SKM-1 treated with dmso at 0.1 percent for 144 hours (cell line): ENCODE measurements at regions not wholly inside any gene's neighbourhood (a gene's known extent, or its start where the extent isn't known, plus 50 kb on each side); places are given as distances from the start of the nearest gene placed in this dataset.

Experiments used
- DNase-seq: peaks from one replicate; lab custom pipeline; 2025; ENCODE audit not compliant: unreplicated experiment; lab: John Stamatoyannopoulos, UW

DNA sequence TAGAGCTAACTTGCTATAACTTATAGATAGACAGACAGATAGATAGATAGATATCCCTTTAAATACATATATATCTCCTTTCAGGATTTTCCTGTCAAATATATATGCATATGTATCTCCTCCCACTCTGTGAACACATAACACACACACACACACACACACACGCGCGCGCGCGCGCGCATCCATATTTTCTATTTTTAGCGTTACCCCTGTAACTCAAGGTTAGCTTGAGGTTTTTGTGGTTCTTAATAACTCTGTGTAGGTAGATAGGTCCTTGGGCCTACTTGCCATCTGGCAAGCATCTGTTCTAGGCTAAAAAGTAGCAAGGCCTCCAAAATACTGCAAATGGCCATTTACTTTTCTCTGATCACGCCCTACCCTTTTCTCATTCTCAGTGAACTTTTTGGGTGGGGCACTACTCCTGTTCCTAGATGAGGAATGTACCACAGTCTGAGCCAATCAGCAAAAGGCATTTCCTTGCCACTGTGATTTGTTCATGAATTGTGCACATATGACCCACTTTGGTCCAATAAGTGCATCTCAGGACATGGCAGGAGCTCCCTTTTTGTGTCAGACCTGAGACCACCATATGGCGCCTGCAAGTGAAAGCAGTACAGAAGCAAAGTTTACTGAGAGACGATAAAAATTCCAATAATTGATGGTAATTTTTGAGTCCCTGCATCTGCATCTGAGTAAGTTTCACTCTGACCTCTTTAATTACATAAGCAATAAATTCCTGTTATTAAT is 740.5 kb upstream of the API5 start:
- DNase-seq, result no peak

- DNase-seq, result no peak
Measured at GRCh38 chr11:42571878-42572610, 739.8 kb upstream of the API5 start.

DNA sequence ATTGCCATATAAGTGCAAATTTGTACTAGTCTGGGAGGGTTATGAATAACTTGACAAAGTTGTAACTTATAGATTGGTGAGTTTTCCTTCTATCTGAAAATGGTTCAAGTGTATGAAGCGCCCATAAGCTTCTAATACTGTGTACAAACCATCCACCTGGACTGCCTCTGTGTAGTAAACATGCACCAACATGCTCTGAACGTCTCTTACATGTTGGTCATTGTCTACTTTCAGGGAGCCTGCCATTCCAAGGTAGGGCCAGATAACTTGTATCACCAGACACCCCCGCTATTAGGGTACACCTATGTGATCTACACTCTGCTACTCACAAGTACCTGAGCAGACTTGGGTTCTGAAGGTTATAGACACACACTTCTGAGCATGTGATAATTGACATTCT is 735.5 kb upstream of the API5 start:
- no peak for DNase-seq

GRCh38 chr11:42589286-42589685 is 722.5 kb upstream of the API5 start:
- DNase-seq, result no peak

- DNase-seq, result no peak
Measured at GRCh38 chr11:42591841-42592240, 720.0 kb upstream of the API5 start.

DNA sequence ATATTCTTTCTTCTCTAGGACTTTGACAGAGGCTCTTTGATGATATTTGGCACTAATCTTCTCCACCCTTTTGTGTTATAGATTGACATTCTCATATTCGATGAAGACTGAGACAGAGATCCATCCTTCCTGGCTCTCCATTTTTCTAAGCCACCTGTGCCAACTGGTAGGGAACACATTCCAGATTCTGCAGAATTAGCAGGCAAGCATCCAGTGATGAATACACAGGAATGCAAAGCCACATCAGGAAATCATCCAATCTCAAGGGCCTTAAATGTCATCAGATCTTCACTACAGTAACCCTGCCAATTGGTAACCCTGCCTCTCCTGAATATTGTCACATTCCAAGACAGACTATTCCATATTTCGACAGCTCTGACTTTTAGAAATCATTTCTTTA is 718.4 kb upstream of the API5 start:
- DNase-seq, result no peak

- no peak for DNase-seq
Measured at GRCh38 chr11:42595876-42596275, 715.9 kb upstream of the API5 start.

GRCh38 chr11:42596576-42597145 is 715.1 kb upstream of the API5 start:
- DNase-seq, result no peak

- no peak for DNase-seq
Measured at GRCh38 chr11:42598341-42598740, 713.5 kb upstream of the API5 start.

DNA sequence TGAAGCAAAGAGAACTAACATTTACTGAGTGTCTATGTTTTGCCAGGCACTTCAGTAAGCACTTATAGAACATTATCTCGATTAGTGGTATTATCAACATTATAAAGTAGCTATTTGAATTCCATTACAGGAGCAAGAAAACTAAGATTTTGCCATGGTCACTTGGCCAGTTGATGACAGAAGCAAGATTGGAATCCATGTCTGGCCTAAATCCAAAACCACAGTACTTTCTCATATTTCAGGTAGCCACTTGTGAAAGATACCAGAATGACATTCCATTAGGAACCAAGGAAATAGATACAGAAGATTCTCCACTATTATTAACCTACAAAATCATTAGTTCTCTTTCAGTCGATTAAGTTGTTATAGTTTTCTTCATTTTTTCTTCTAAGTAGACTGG is 691.0 kb upstream of the API5 start:
- no peak for DNase-seq

DNA sequence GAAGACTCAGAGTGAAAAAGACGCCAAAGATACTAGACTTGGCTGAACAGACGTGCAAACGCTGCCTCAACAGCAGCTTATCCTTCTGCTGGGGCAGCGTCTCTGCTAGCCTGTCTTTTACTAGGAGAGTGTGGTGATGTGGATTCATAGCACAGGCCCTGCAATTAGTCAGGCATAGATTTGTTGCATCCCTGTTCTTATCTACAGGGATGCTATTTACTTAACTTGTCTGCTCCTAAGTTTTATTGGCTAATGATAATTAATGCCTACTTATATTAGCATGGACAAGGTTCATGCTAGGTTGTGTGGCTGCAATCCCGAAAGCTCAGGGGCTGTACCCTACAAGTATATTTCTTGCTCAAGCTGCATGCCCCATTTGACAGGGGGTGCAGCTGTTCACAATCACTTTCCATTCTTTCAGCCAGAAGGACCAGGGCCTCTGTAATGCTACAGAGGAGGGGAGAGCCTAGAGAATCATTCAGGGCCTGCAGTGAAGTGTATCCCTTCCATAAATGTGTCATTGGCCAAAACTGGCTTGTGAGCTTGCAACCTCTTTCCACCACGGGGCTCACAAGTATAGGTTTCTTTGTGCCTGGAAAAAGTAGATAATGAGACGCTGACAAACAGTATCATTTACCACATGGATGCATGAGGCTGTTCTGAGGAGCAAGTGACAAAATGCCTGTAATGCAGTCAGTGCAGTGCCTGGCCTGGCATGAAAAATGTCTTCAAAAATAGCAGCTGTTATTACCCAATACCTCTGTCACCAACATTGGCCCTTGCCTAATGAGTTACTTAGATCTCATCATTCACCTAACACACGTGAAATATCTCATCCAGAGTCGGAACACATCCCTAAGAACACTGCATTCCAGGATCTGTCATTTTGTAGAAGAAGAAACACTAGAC is 685.8 kb upstream of the API5 start:
- DNase-seq, result no peak

DNA sequence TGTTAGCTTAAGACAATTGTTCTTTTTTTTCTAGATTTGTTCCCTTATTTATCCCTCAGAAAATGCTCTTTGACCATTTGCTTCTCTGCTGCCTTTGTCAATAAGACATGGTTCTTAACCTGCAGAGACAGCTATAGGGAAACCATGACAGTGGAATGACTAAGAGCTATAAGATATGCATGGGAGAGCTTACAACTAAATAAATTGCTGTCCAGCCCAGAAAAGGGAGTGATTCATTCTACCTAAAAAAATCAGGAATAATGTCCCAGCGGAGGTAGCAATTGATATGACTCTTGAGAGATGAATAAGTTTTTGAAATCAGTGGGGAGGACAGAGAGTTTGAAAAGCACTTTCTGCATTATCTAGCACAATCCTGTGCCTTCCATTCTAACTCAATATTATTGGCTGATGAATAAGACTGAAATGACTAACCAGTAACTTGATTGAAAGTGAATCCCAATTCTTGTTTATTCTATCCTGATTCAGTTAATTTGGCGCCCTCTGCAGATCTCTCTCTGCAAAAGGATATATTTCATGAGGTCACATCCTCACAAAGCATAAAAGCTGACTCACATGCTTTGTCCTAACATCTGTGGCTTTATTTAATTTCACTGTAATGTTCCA is 680.5 kb upstream of the API5 start:
- DNase-seq, result no peak

GRCh38 chr11:42646959-42647358 is 664.8 kb upstream of the API5 start:
- no peak for DNase-seq

- DNase-seq, result no peak
Measured at GRCh38 chr11:42647993-42648392, 663.8 kb upstream of the API5 start.

GRCh38 chr11:42651621-42652020 is 660.2 kb upstream of the API5 start:
- no peak for DNase-seq

- no peak for DNase-seq
Measured at GRCh38 chr11:42657169-42657568, 654.6 kb upstream of the API5 start.

- DNase-seq, result no peak
Measured at GRCh38 chr11:42661942-42662341, 649.9 kb upstream of the API5 start.

- DNase-seq, result no peak
Measured at GRCh38 chr11:42669248-42669976, 642.4 kb upstream of the API5 start.

- DNase-seq, result no peak
Measured at GRCh38 chr11:42674436-42674835, 637.4 kb upstream of the API5 start.

- DNase-seq, result no peak
Measured at GRCh38 chr11:42707541-42707940, 604.3 kb upstream of the API5 start.
